ENCODE measurements at regions not wholly inside any gene's neighbourhood (a gene's known extent, or its start where the extent isn't known, plus 50 kb on each side); places are given as distances from the start of the nearest gene placed in this dataset.
A peak's percentile ranks its signal among the peaks of the same experiment; 100 is the strongest.

GRCh38 chr3:140816372-140817195, 125.1 kb upstream of the SLC25A36 start:
- no peak for DNase-seq

DNA sequence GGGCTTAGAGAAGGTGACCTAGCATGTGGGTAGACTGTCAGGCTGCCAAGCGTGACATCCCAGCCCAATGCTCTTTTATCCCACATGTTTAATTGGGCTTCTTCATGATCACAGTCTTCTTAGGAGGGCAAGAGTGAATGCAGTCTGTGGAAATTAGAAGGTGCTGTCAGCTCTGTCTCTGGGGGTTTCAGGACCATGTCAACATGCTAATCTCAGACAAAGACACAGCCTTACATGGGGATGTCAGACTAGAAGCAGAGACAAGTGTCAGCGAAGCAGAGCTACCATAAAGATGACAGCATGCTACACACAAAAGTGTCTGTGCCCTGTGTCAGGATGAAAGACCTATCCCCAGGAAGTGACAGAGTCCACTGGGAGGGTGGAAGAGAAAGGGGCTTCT, 120.1 kb upstream of the SLC25A36 start:
- no peak for DNase-seq

- no peak for DNase-seq
These were observed 119.1 kb upstream of the SLC25A36 start for GRCh38 chr3:140822401-140823047.

DNA sequence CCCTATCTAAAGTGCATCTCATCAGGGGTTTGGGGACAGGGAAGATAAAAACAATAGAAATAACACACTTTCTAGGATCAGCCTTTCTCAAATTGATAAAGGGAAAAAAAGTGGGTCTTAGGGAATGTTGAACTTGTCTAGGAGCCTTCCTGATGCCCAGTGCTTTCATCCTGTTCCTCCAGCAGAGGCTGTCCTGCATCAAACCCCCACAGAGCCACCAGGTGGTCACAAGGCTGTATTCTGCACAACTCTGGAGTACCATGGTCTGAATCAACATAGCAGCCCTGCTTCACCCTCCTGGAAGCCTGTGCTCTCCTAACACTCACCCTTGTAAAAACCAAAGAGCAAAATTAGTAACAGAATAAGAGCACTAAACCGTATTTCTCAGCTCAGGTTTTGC, 118.5 kb upstream of the SLC25A36 start:
- no peak for DNase-seq

GRCh38 chr3:140827894-140828293, 113.7 kb upstream of the SLC25A36 start:
- no peak for DNase-seq

- no peak for DNase-seq
These were observed 113.1 kb upstream of the SLC25A36 start for GRCh38 chr3:140828585-140828984.

DNA sequence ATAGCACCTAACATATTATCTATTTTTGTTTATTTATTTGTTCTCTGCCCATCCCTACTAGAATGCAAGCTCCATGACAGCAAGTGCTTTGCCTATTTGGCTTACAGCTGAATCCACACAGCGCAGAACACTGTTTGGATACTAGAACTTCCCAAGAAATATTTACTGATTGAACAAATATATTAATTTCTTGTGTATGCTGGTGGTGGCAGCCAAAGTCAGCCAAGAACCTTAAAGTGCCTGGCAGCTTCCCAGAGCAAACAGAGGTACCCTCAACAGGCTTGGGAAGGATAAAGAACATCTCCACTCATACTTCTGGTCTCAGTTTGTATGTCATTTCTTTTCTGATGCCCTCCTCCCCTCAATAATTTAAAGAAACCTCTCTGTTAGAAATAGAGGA, 111.8 kb upstream of the SLC25A36 start:
- no peak for DNase-seq

DNA sequence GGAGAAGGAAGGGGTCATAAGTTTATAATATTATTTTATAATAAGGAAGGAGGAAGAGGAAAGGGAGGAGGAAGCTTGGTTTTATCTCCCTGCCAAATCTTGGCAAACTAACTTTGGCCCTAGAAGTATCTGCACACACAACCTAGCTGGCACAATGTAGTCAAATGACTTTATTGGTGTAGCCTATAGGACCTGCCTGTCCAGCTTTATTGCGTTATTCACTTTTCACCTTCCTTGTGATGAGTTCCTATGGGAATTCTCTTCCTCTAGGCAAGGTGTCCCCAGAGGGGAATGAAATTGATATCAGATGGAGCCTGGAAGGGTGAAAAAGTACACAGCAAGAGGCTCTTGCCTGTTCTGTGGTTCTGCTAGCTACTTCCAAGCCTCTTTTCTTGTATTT, 111.2 kb upstream of the SLC25A36 start:
- no peak for DNase-seq

DNA sequence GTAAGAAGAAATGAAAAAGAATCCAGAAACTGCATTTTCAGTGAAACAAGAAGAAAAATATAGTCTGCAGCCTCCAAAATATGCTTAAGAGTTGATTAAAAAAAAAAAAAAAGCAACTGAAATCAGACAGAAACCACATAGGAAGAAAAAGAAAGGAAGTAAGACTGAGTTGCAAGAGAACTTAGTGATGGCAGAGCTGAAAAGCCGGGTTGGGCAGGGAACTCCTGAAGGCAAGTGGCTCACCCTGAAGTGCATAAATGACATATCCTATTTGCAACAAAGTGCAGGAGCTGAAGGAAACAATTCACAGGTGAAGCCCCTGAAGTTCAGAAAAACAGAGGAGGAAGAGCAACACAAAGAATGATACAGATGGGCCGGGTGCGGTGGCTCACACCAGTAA, 108.8 kb upstream of the SLC25A36 start:
- no peak for DNase-seq

GRCh38 chr3:140834266-140835037, 107.2 kb upstream of the SLC25A36 start:
- no peak for DNase-seq

GRCh38 chr3:140842984-140843649, 98.5 kb upstream of the SLC25A36 start:
- DNase-seq, result no peak

GRCh38 chr3:140843656-140844055, 98.0 kb upstream of the SLC25A36 start:
- DNase-seq, result no peak

DNA sequence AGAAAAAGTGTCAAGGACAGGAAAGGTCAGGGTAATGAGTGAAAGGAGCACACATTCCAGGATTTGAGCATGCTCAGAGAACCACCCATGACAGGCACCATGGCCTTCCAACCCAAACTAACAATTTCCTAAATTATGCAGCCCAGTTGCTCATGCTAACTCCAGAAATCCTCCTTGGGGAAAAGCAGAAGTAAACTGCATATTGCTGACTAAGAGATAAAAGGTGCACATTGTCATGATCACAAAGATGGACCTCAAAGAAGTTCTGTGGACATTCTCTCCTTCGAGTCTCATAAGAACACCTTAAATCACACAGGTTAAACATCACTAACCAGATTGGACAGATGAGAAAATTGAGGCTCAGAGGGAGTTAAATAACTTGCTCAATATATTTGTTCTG, 97.6 kb upstream of the SLC25A36 start:
- no peak for DNase-seq

DNA sequence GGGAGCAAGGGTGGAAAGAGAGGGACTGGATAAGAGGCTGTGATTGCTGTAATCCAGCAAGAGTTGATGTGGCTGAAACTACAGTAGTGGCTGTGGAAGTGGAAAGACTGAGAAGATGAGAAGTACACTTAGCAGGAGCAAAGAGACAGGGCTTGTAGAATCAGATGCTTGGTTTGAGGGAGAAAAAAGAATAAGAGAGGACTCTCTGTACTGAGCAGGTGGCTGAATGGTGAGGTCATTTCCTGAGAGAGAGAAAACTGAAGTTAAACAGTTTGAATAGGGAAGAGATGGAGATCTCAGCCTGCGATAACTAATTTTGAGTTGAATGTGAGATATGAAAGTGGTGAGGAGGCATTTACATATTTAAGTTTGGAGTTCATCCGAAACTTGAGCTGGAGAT, 95.8 kb upstream of the SLC25A36 start:
- no peak for DNase-seq

DNA sequence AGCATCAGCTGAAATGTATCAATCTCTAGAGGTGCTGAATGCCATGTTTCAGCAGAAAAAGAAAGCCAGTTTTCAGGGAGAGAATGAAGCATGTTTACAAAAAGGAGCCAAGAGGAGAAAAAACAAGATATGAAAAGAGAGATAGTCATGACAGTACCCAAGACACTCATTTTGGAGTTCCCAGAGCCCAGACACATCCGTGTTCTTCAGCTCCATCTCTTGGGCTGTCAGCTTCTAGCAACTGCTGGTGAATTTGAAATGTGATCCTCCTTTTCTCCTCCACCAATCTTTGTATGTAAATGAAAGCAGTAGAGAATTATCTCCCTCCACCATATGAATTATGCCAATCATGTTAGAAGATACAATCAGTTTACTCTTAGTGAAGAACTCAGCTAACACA, 93.0 kb upstream of the SLC25A36 start:
- DNase-seq, result no peak

DNA sequence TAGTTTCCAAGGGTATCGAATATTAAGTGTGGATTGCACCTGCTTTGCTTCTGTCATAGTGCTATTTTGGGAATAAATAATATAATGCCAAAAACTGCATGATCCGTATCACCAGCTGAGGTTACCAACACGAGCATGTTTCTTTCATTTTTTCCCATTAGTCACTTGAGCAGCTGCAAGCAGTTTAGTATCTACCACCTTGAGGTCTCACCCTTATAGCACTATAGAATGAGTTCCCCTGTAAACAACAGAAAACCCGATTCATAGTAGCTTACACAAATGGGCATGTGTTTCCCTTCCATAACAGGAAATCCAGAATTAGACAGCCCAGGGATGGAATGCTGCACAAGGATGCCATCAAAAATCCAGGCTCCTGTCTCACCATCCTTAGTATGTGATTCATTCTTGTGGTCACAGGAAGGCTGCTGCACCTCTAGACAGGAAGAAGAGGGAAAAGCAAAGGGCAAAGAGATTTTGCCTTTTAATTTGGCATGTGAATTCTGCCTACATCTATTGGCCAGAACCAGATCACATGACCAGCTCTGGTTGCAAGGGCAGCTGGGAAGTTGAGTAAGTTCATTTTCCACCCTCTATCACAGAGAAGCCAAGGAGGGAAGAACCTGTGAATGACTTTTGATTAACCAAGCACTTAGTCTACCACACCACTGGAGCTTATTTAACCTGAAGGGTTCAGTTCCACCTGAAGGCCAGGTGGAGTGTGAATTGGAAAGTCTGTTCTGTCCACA, 91.3 kb upstream of the SLC25A36 start:
- DNase-seq, result no peak

GRCh38 chr3:140854961-140855360, 86.7 kb upstream of the SLC25A36 start:
- DNase-seq, result no peak

GRCh38 chr3:140856905-140857304, 84.7 kb upstream of the SLC25A36 start:
- no peak for DNase-seq

GRCh38 chr3:140857993-140858392, 83.6 kb upstream of the SLC25A36 start:
- no peak for DNase-seq

DNA sequence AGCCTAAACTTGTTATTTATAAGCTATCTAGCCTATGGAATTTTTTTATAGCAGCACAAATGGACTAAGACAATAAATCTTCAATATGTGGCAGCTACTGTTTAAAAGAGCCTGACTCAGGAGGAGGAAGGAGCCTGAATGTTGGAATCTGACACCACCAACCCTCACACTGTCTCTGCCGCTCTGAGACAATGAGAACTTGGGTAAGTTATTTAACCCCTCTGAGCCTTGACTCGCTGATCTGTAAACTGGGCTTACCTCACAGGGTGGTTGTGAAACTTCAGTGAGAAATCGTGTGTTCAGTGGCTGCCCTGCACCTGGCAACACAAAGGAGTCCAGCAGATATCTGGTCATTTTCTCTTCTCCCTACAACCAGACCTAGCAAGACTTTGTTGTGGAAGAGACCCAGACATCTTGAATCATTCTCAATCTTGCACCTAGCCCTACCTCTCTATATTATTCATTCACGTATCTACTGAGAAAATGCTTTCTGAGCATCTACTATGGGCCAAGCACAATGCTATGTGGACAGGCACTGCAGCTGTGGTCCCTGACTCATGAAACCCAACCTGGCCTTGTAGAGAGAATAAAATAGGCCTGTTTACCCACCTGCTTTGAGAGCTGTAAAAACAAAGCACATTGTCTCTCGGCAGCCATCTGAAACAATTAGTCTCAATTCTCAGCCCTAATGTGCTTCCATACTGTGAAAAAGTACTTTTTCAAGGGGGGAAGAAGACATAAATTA, 81.9 kb upstream of the SLC25A36 start:
- peak; percentile 65 for DNase-seq

GRCh38 chr3:140863580-140864009, 78.0 kb upstream of the SLC25A36 start:
- peak; percentile 38 for DNase-seq

GRCh38 chr3:140870351-140870750, 71.3 kb upstream of the SLC25A36 start:
- no peak for DNase-seq

Data from NCI-H510A treated with DMSO at 0.1 percent for 48 hours (cell line).